ENCODE measurements at regions not wholly inside any gene's neighbourhood (a gene's known extent, or its start where the extent isn't known, plus 50 kb on each side); places are given as distances from the start of the nearest gene placed in this dataset.

DNA sequence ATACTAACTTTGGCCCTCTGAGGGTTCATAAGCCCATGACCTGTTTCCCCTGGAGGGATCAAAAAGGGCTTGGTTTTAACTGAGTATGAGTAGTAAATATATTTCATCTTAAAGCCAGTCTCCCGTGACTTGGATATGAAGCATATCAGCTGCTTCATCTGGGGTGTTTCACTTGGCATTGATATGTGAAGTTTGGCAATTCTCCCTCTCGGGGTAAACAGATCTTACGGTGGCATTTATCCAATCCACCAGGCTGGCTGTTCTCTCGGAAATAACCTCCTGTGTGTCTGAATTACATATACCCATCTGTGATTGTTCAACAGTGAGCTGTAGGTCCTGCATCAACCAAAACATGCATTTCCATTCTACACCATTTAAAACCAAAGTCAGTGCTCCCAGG is 130.7 kb downstream of the ADAM29 start:
- no TSS peak for BruUV-seq (replicated peaks)
- no peaks in the 10 kb centered on the region for H3K79me2 ChIP-seq (ENCODE audit: control insufficient read depth, insufficient read depth, low read length)
- no peak for TF ChIP-seq MTF1 (CRISPR knock-in tag; IDR thresholded peaks at IDR 0.05; ENCODE audit: borderline replicate concordance)
- TF ChIP-seq TRIM28 (IDR thresholded peaks at IDR 0.05): no peak
- TF ChIP-seq, protein P1, sequence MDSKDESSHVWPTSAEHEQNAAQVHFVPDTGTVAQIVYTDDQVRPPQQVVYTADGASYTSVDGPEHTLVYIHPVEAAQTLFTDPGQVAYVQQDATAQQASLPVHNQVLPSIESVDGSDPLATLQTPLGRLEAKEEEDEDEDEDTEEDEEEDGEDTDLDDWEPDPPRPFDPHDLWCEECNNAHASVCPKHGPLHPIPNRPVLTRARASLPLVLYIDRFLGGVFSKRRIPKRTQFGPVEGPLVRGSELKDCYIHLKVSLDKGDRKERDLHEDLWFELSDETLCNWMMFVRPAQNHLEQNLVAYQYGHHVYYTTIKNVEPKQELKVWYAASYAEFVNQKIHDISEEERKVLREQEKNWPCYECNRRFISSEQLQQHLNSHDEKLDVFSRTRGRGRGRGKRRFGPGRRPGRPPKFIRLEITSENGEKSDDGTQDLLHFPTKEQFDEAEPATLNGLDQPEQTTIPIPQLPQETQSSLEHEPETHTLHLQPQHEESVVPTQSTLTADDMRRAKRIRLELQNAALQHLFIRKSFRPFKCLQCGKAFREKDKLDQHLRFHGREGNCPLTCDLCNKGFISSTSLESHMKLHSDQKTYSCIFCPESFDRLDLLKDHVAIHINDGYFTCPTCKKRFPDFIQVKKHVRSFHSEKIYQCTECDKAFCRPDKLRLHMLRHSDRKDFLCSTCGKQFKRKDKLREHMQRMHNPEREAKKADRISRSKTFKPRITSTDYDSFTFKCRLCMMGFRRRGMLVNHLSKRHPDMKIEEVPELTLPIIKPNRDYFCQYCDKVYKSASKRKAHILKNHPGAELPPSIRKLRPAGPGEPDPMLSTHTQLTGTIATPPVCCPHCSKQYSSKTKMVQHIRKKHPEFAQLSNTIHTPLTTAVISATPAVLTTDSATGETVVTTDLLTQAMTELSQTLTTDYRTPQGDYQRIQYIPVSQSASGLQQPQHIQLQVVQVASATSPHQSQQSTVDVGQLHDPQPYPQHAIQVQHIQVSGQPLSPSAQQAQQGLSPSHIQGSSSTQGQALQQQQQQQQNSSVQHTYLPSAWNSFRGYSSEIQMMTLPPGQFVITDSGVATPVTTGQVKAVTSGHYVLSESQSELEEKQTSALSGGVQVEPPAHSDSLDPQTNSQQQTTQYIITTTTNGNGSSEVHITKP (IDR thresholded peaks at IDR 0.05; ENCODE audit: partially characterized antibody): no peak
- TF ChIP-seq, protein P2, sequence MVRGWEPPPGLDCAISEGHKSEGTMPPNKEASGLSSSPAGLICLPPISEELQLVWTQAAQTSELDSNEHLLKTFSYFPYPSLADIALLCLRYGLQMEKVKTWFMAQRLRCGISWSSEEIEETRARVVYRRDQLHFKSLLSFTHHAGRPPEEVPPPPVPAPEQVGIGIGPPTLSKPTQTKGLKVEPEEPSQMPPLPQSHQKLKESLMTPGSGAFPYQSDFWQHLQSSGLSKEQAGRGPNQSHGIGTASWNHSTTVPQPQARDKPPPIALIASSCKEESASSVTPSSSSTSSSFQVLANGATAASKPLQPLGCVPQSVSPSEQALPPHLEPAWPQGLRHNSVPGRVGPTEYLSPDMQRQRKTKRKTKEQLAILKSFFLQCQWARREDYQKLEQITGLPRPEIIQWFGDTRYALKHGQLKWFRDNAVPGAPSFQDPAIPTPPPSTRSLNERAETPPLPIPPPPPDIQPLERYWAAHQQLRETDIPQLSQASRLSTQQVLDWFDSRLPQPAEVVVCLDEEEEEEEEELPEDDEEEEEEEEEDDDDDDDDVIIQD (CRISPR knock-in tag; IDR thresholded peaks at IDR 0.05): no peak
- no peak for TF ChIP-seq ZNF212 (CRISPR knock-in tag; IDR thresholded peaks at IDR 0.05)
- no peak for TF ChIP-seq SRSF3 (IDR thresholded peaks at IDR 0.05; ENCODE audit: insufficient read depth, low read length)
- TF ChIP-seq HLTF (IDR thresholded peaks at IDR 0.05): no peak
- TF ChIP-seq, protein P3, sequence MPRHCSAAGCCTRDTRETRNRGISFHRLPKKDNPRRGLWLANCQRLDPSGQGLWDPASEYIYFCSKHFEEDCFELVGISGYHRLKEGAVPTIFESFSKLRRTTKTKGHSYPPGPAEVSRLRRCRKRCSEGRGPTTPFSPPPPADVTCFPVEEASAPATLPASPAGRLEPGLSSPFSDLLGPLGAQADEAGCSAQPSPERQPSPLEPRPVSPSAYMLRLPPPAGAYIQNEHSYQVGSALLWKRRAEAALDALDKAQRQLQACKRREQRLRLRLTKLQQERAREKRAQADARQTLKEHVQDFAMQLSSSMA (CRISPR knock-in tag; IDR thresholded peaks at IDR 0.05): no peak
- no peak for TF ChIP-seq TAF9B (IDR thresholded peaks at IDR 0.05; ENCODE audit: partially characterized antibody)
- TF ChIP-seq, protein P4, sequence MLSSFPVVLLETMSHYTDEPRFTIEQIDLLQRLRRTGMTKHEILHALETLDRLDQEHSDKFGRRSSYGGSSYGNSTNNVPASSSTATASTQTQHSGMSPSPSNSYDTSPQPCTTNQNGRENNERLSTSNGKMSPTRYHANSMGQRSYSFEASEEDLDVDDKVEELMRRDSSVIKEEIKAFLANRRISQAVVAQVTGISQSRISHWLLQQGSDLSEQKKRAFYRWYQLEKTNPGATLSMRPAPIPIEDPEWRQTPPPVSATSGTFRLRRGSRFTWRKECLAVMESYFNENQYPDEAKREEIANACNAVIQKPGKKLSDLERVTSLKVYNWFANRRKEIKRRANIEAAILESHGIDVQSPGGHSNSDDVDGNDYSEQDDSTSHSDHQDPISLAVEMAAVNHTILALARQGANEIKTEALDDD (IDR thresholded peaks at IDR 0.05): no peak
- no peak for TF ChIP-seq ARNT (IDR thresholded peaks at IDR 0.05)
- TF ChIP-seq FOXK2 (conservative IDR thresholded peaks at IDR 0.05 in 1 of 2, IDR thresholded peaks at IDR 0.05 in 1 of 2; ENCODE audit: low read depth in 2 of 2): no peak
- no peak for TF ChIP-seq SRSF1 (IDR thresholded peaks at IDR 0.05; ENCODE audit: low read depth, low read length)
- CTCF ChIA-PET (ENCODE audit: low intra/inter-chr PET ratio): no interaction called here
- H3K4me1 ChIP-seq (replicated peaks in 1 of 2; ENCODE audit: control insufficient read depth in 2 of 2, insufficient read depth in 2 of 2, low read length in 2 of 2): no peaks in the 10 kb centered on the region
- no peak overlapping the region for H3K4me3 ChIP-seq
- DNase-seq (ENCODE audit: extremely low read depth in 1 of 4, low spot score in 3 of 4): no peak
- H3K9me1 ChIP-seq (ENCODE audit: control insufficient read depth, insufficient read depth, low read length): no peaks in the 10 kb centered on the region
- no peak overlapping the region for H3K27ac ChIP-seq (ENCODE audit: extremely low read depth, low read depth, low read length)
- no peaks in the 10 kb centered on the region for H3K27me3 ChIP-seq (ENCODE audit: control insufficient read depth in 2 of 2, insufficient read depth in 2 of 2, low read length in 2 of 2)
- no peaks in the 10 kb centered on the region for H3K36me3 ChIP-seq (ENCODE audit: control insufficient read depth, insufficient read depth, low read length)
- H3K9me3 ChIP-seq (replicated peaks; ENCODE audit: control insufficient read depth, insufficient read depth, low read depth, low read length): no peaks in the 10 kb centered on the region
- no peak overlapping the region for H3K4me2 ChIP-seq (ENCODE audit: insufficient read depth, low read length)
- no peak overlapping the region for H2AFZ ChIP-seq (ENCODE audit: low read depth, low read length)
- FAIRE-seq: no peak
- intact Hi-C loops (cut with micrococcal nuclease): no loop called here
- H4K20me1 ChIP-seq (replicated peaks; ENCODE audit: control insufficient read depth, insufficient read depth, low read length): no peaks in the 10 kb centered on the region
- ATAC-seq: no peak
- no peak overlapping the region for H3K9ac ChIP-seq (ENCODE audit: insufficient read depth in 1 of 2, low read depth in 2 of 2, low read length in 2 of 2)
- in situ Hi-C loops (cut with MboI): no loop called here
- WGBS (ENCODE audit: insufficient coverage, low coverage, missing lambda C conversion rate): 2% methylated on average over 4 of the region's 4 CpGs
- POLR2A ChIA-PET: no interaction called here

All from K562 (cell line).